ENCODE measurements at regions not wholly inside any gene's neighbourhood (a gene's known extent, or its start where the extent isn't known, plus 50 kb on each side); places are given as distances from the start of the nearest gene placed in this dataset.

- WGBS (ENCODE audit: low lambda C conversion rate): 35% methylated on average over 6 of the region's 6 CpGs
- ATAC-seq (no peak), FAIRE-seq (no peak), DNase-seq (ENCODE audit: low spot score) (no peak)
- Histone ChIP-seq H4K20me1 (ENCODE audit: insufficient read depth, low read length) (no peaks in the 10 kb centered on the region), H3K4me1 (ENCODE audit: insufficient read depth, low read length) (no peaks in the 10 kb centered on the region), H3K4me2 (ENCODE audit: low read depth, low read length) (no peak overlapping the region), H3K9ac (ENCODE audit: insufficient read depth, low read depth, low read length) (no peak overlapping the region), H3K36me3 (replicated peaks in 1 of 2; ENCODE audit: control insufficient read depth in 1 of 2, insufficient read depth in 2 of 2, low read length in 2 of 2) (no peaks in the 10 kb centered on the region), H2AFZ (ENCODE audit: low read length) (no peak overlapping the region), H3K4me3 (replicated peaks in 1 of 3; ENCODE audit: insufficient read depth in 1 of 3, low read depth in 2 of 3, low read length in 3 of 3) (no peak overlapping the region), H3K27ac (ENCODE audit: extremely low read length, insufficient read depth, low read length) (no peak overlapping the region), H3K79me2 (ENCODE audit: insufficient read depth, low read length) (no peaks in the 10 kb centered on the region), H3K27me3 (ENCODE audit: control insufficient read depth in 1 of 2, insufficient read depth in 2 of 2, low read length in 2 of 2) (peaks cover 0 to 36% of the 10 kb centered on the region in 2 experiments; a peak in 3 of 5 replicates), H3K9me3 (ENCODE audit: low read length) (no peaks in the 10 kb centered on the region)
- ChIA-PET POLR2A (no interaction called here), CTCF (ENCODE audit: low intra/inter-chr PET ratio, low total read pairs) (no interaction called here)
- in situ Hi-C loops (cut with HindIII; ENCODE audit: extremely low pct_ligation_motif_present, low pct_unique_long_range_greater_than_20kb): no loop called here
- intact Hi-C loops (cut with micrococcal nuclease; ENCODE audit: unreplicated experiment): no loop called here
- TF ChIP-seq ZNF143 (CRISPR knock-in tag; IDR thresholded peaks at IDR 0.05): no peak
- no TSS peak for BruUV-seq (replicated peaks)
Observed at GRCh38 chr11:115739146-115739545, 234.9 kb upstream of the CADM1 start.

GRCh38 chr11:115737875-115738274 is 233.7 kb upstream of the CADM1 start:
- Histone ChIP-seq H3K4me1 (ENCODE audit: insufficient read depth, low read length) (no peaks in the 10 kb centered on the region), H3K4me3 (replicated peaks in 1 of 3; ENCODE audit: insufficient read depth in 1 of 3, low read depth in 2 of 3, low read length in 3 of 3) (no peak overlapping the region), H3K79me2 (ENCODE audit: insufficient read depth, low read length) (no peaks in the 10 kb centered on the region), H3K27me3 (ENCODE audit: control insufficient read depth in 1 of 2, insufficient read depth in 2 of 2, low read length in 2 of 2) (peaks cover 0 to 33% of the 10 kb centered on the region in 2 experiments; a peak in 3 of 5 replicates), H3K36me3 (replicated peaks in 1 of 2; ENCODE audit: control insufficient read depth in 1 of 2, insufficient read depth in 2 of 2, low read length in 2 of 2) (no peaks in the 10 kb centered on the region), H3K27ac (ENCODE audit: extremely low read length, insufficient read depth, low read length) (no peak overlapping the region), H3K9ac (ENCODE audit: insufficient read depth, low read depth, low read length) (no peak overlapping the region), H4K20me1 (ENCODE audit: insufficient read depth, low read length) (no peaks in the 10 kb centered on the region), H3K4me2 (ENCODE audit: low read depth, low read length) (no peak overlapping the region), H2AFZ (ENCODE audit: low read length) (no peak overlapping the region), H3K9me3 (ENCODE audit: low read length) (no peaks in the 10 kb centered on the region)
- no peak for FAIRE-seq
- no peak for ATAC-seq
- intact Hi-C loops (cut with micrococcal nuclease; ENCODE audit: unreplicated experiment) (no loop called here), in situ Hi-C loops (cut with HindIII; ENCODE audit: extremely low pct_ligation_motif_present, low pct_unique_long_range_greater_than_20kb) (no loop called here)
- TF ChIP-seq ARID3A (IDR thresholded peaks at IDR 0.05; ENCODE audit: low read depth, low read length) (no peak), RBM39 (IDR thresholded peaks at IDR 0.05; ENCODE audit: low read depth, low read length, poor library complexity, severe bottlenecking) (no peak), ZNF256 (CRISPR knock-in tag; conservative IDR thresholded peaks at IDR 0.05) (no peak), PPARG (CRISPR knock-in tag; conservative IDR thresholded peaks at IDR 0.05) (no peak), ZNF572 (CRISPR knock-in tag; IDR thresholded peaks at IDR 0.05) (no peak)
- BruUV-seq (replicated peaks): no TSS peak
- POLR2A ChIA-PET: no interaction called here
- WGBS (ENCODE audit: low lambda C conversion rate): 0% methylated on average over 1 of the region's 1 CpG
- DNase-seq (ENCODE audit: low spot score): no peak
- CTCF ChIA-PET (ENCODE audit: low intra/inter-chr PET ratio, low total read pairs): no interaction called here

All from HepG2 (cell line).